WI38 (cell line): ENCODE measurements at regions not wholly inside any gene's neighbourhood (a gene's known extent, or its start where the extent isn't known, plus 50 kb on each side); places are given as distances from the start of the nearest gene placed in this dataset.

Experiments used
- H3K4me3 ChIP-seq: 2 replicates; pipeline ENCODE4 v1.5.1; 2011; ENCODE audit warnings: low read depth, mild to moderate bottlenecking, control low read depth, low read length
- TF ChIP-seq, protein P1 (sequence below): IDR thresholded peaks from 2 replicates; pipeline ENCODE4 v1.5.1; 2012; ENCODE audit warnings: low read depth, mild to moderate bottlenecking, control low read depth, low read length

- TF ChIP-seq, protein P1, sequence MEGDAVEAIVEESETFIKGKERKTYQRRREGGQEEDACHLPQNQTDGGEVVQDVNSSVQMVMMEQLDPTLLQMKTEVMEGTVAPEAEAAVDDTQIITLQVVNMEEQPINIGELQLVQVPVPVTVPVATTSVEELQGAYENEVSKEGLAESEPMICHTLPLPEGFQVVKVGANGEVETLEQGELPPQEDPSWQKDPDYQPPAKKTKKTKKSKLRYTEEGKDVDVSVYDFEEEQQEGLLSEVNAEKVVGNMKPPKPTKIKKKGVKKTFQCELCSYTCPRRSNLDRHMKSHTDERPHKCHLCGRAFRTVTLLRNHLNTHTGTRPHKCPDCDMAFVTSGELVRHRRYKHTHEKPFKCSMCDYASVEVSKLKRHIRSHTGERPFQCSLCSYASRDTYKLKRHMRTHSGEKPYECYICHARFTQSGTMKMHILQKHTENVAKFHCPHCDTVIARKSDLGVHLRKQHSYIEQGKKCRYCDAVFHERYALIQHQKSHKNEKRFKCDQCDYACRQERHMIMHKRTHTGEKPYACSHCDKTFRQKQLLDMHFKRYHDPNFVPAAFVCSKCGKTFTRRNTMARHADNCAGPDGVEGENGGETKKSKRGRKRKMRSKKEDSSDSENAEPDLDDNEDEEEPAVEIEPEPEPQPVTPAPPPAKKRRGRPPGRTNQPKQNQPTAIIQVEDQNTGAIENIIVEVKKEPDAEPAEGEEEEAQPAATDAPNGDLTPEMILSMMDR = no peak
Observed at GRCh38 chr5:5061836-5062235, 78.3 kb upstream of the ADAMTS16 start.

DNA sequence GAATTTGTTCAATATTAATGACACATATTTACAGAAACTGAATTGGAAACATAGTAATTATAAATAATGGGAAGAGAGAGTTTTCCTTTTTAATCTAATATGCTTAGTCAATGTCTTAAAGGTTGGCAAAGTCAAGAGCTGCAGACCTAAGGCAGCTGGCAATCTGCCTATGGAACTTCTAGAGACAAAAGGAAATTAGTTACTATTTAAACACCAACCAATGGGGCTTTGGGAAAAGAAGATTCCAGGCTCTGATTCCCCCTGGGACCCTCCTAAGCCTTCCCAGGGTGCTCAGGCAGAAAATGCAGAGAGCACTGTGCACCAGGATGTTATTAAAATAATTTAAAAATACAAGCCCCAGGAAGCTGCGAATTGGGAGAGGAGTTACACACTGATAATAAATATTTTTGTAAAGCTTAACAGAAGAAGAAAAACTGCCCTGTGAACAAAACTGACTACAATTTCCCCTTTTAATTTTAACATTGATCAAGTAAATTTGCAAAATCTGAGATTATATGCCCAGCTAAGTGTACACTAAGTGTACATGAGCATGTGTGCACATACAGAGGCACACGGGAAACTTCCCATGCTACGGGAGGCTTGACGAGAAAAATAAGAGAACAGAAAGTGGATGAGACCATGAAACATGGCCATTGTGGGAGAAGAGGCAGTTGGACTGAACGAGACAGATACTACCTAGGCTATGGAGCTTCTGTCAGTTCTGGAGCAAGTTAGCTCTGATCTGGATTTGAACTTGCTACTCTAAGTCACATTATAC is 77.4 kb upstream of the ADAMTS16 start:
- H3K4me3 ChIP-seq = no peak overlapping the region
- TF ChIP-seq, protein P1 = no peak

More at GRCh38 chr5:5061836-5062235, 78.3 kb upstream of the ADAMTS16 start:
- H3K4me3 ChIP-seq = no peak overlapping the region

DNA sequence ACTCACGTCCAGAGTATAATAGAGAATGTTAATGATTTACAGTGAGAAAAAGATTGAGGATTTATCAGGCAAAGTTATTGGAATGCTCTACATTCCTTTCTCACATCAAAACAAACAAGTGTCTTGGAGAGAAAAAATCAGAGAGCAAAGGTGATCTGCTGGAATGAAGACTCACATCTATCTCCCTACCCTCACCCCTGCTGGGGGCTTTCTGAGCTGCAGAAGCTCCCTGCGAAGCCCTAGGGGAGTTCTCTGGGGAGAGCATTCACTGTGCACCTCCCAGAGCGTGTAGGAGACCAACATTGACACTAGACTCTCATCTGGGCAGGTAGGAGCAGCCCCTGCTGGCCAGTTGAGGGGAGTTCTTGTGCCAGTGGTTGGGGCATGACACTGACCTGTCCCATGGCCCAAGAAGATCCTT is 76.6 kb upstream of the ADAMTS16 start:
- TF ChIP-seq, protein P1 = no peak
- no peak overlapping the region for H3K4me3 ChIP-seq

DNA sequence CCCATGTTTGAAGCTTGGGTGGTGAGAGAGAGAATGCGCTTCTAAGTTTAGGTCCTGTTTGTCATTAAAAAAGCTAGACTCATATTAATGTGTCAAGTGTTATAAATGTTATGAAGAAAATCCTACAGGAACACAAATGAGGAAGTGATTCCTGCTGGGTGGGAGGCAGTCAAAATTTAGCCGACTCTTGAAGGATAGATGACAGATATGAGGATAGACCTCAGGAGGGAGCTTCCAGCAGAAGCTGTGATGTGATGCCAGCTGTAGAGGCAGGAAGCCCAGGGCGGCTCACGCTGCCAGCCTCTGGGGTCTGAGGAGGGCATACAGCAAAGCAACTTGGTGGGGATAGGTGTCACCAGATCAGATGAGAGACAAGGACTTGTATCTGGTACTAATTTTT is 74.7 kb upstream of the ADAMTS16 start:
- no peak overlapping the region for H3K4me3 ChIP-seq
- TF ChIP-seq, protein P1 = no peak

GRCh38 chr5:5066276-5067186 is 73.6 kb upstream of the ADAMTS16 start:
- no peak overlapping the region for H3K4me3 ChIP-seq
- TF ChIP-seq, protein P1 = no peak

GRCh38 chr5:5069851-5070250 is 70.3 kb upstream of the ADAMTS16 start:
- TF ChIP-seq, protein P1 = no peak
- H3K4me3 ChIP-seq = no peak overlapping the region

- TF ChIP-seq, protein P1 = no peak
- no peak overlapping the region for H3K4me3 ChIP-seq
Observed at GRCh38 chr5:5071554-5071953, 68.6 kb upstream of the ADAMTS16 start.
